ENCODE measurements at regions not wholly inside any gene's neighbourhood (a gene's known extent, or its start where the extent isn't known, plus 50 kb on each side); places are given as distances from the start of the nearest gene placed in this dataset.

- DNase-seq (ENCODE audit: low spot score in 2 of 2): no peak
- 89% methylated on average over 2 of the region's 2 CpGs for WGBS
- no peak for TF ChIP-seq POLR2A (IDR thresholded peaks at IDR 0.05)
- no peak for TF ChIP-seq EP300 (IDR thresholded peaks at IDR 0.05)
- Histone ChIP-seq H3K36me3 (no peaks in the 10 kb centered on the region), H3K27me3 (no peaks in the 10 kb centered on the region), H3K4me3 (no peak overlapping the region), H3K9me3 (no peaks in the 10 kb centered on the region), H3K4me1 (no peaks in the 10 kb centered on the region), H3K27ac (no peak overlapping the region)
Observed at GRCh38 chr2:66899109-66899508, 464.2 kb downstream of the MEIS1 start.

GRCh38 chr2:66899648-66900047, 464.7 kb downstream of the MEIS1 start:
- no peak overlapping the region for H3K4me3 ChIP-seq
- TF ChIP-seq POLR2AphosphoS5 (IDR thresholded peaks at IDR 0.05): no peak
- no peak for TF ChIP-seq POLR2A (IDR thresholded peaks at IDR 0.05)
- no peak for TF ChIP-seq CTCF (IDR thresholded peaks at IDR 0.05)
- no peak for TF ChIP-seq EP300 (IDR thresholded peaks at IDR 0.05)
- H3K9me3 ChIP-seq: no peaks in the 10 kb centered on the region
- no peaks in the 10 kb centered on the region for H3K4me1 ChIP-seq
- DNase-seq (ENCODE audit: low spot score in 2 of 2): no peak
- H3K27ac ChIP-seq: no peak overlapping the region
- no peaks in the 10 kb centered on the region for H3K36me3 ChIP-seq
- no peaks in the 10 kb centered on the region for H3K27me3 ChIP-seq

GRCh38 chr2:66901344-66901743, 466.4 kb downstream of the MEIS1 start:
- TF ChIP-seq EP300 (IDR thresholded peaks at IDR 0.05) (no peak), POLR2A (IDR thresholded peaks at IDR 0.05) (no peak), CTCF (IDR thresholded peaks at IDR 0.05) (no peak)
- DNase-seq (ENCODE audit: low spot score in 2 of 2): no peak
- Histone ChIP-seq H3K27ac (no peak overlapping the region), H3K4me1 (no peaks in the 10 kb centered on the region), H3K36me3 (no peaks in the 10 kb centered on the region), H3K27me3 (no peaks in the 10 kb centered on the region), H3K9me3 (no peaks in the 10 kb centered on the region), H3K4me3 (no peak overlapping the region)
- 69% methylated on average over 3 of the region's 3 CpGs for WGBS

- no peaks in the 10 kb centered on the region for H3K27me3 ChIP-seq
- TF ChIP-seq POLR2AphosphoS5 (IDR thresholded peaks at IDR 0.05) (no peak), POLR2A (IDR thresholded peaks at IDR 0.05) (no peak), EP300 (IDR thresholded peaks at IDR 0.05) (no peak), CTCF (IDR thresholded peaks at IDR 0.05) (no peak)
- 100% methylated on average over 1 of the region's 1 CpG for WGBS
Observed at GRCh38 chr2:66903183-66903582, 468.3 kb downstream of the MEIS1 start.

GRCh38 chr2:66903745-66904465, 469.0 kb downstream of the MEIS1 start:
- no peak for DNase-seq (ENCODE audit: low spot score in 2 of 2)
- Histone ChIP-seq H3K4me3 (no peak overlapping the region), H3K9me3 (no peaks in the 10 kb centered on the region), H3K27me3 (no peaks in the 10 kb centered on the region), H3K27ac (no peak overlapping the region), H3K36me3 (no peaks in the 10 kb centered on the region), H3K4me1 (no peaks in the 10 kb centered on the region)
- WGBS: 97% methylated on average over 9 of the region's 9 CpGs
- TF ChIP-seq POLR2A (IDR thresholded peaks at IDR 0.05) (no peak), CTCF (IDR thresholded peaks at IDR 0.05) (no peak)

More at GRCh38 chr2:66903183-66903582, 468.3 kb downstream of the MEIS1 start:
- no peak for DNase-seq (ENCODE audit: low spot score in 2 of 2)
- no peaks in the 10 kb centered on the region for H3K36me3 ChIP-seq
- no peak overlapping the region for H3K4me3 ChIP-seq
- no peaks in the 10 kb centered on the region for H3K9me3 ChIP-seq
- no peak overlapping the region for H3K27ac ChIP-seq
- no peaks in the 10 kb centered on the region for H3K4me1 ChIP-seq

GRCh38 chr2:66915237-66915636, 480.3 kb downstream of the MEIS1 start:
- Histone ChIP-seq H3K4me1 (no peaks in the 10 kb centered on the region), H3K27ac (no peak overlapping the region), H3K27me3 (no peaks in the 10 kb centered on the region), H3K36me3 (no peaks in the 10 kb centered on the region), H3K4me3 (no peak overlapping the region), H3K9me3 (no peaks in the 10 kb centered on the region)
- no peak for TF ChIP-seq POLR2A (IDR thresholded peaks at IDR 0.05)
- no peak for TF ChIP-seq CTCF (IDR thresholded peaks at IDR 0.05)
- TF ChIP-seq POLR2AphosphoS5 (IDR thresholded peaks at IDR 0.05): no peak
- TF ChIP-seq EP300 (IDR thresholded peaks at IDR 0.05): no peak
- no peak for DNase-seq (ENCODE audit: low spot score in 2 of 2)
- 55% methylated on average over 2 of the region's 2 CpGs for WGBS
